Activated CD8-positive, alpha-beta memory T cell treated with anti-CD3 and anti-CD28 coated beads for 36 hours (primary cell): ENCODE measurements at regions not wholly inside any gene's neighbourhood (a gene's known extent, or its start where the extent isn't known, plus 50 kb on each side); places are given as distances from the start of the nearest gene placed in this dataset.

Source experiments
- CTCF ChIA-PET: fragments of 350-600 bp; sonication (Branson Sonifier 250); formaldehyde crosslinking; loops from one replicate; lab custom pipeline; 2021; ENCODE audit warnings: antibody characterized with exemption; lab: Charles Lee
- POLR2A ChIA-PET: fragments of 350-600 bp; sonication (Branson Sonifier 250); formaldehyde crosslinking; loops from one replicate; lab custom pipeline; 2021; ENCODE audit warnings: antibody characterized with exemption; lab: Charles Lee

DNA sequence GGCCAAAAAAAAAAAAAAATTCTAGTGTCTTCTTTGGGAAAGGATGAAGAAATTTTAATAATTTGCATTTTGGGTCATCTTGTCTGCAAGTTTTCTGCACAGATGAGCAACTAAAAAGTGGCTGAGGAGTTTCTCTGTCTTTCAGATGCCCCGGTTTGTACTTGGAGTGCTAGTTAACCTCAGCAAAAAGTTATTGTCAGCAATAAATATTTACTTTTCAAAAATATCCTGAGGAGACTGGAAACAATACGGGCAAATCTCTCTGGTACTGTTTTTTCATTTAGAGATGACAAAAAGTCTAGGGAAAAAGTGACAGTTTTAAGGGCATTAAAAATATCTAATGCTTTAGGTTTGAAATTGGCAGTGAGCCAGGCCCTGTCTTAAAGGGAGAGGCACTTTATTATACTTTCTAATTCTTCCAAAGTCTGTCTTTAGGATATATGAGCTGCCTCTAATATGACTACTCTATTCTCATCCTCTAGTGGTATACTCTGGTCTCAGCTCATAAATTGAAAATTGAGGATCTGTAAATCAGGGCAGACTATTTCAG, 436.0 kb upstream of the NR2F2 start:
- POLR2A ChIA-PET, result no interaction called here

DNA sequence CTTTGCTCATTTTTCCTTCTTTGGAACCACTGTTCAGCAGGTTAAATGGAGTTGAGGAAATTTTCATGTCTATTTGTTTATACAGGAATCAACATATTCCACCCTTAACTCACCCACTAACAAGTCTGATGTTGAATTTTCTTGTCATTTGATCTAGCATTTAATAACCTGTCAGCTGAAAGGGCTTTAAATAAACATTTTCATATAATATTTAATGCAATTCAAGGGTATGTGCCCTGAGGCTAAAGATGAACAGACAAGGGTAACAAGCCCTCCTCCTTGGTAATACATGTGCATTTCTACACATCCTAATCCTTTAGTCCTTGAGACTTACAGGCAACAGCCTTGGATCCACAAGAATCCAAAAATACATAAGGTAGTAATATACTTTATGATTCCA, 435.0 kb upstream of the NR2F2 start:
- ChIA-PET CTCF (no interaction called here), POLR2A (no interaction called here)

More for the DNA sequence above, 436.0 kb upstream of the NR2F2 start:
- CTCF ChIA-PET, result no interaction called here

DNA sequence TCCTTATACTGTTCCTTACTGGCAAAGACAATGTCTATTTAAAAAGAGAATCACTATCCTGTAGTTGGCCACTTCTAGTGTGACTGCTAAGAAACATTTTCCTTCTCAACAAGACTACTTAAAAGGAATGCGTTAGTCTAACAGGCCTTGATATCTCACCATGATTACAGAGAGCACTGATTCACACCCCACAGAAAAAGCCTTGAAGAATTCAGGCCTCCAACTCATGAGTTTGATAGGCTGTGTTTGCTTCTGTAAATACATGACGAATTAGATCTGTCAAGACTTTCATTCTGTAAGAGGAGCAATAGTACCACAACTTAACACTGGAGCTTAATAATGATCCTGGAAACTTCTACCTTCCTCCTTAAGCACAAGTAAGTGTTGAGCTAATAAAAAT, 432.8 kb upstream of the NR2F2 start:
- ChIA-PET CTCF (no interaction called here), POLR2A (no interaction called here)

DNA sequence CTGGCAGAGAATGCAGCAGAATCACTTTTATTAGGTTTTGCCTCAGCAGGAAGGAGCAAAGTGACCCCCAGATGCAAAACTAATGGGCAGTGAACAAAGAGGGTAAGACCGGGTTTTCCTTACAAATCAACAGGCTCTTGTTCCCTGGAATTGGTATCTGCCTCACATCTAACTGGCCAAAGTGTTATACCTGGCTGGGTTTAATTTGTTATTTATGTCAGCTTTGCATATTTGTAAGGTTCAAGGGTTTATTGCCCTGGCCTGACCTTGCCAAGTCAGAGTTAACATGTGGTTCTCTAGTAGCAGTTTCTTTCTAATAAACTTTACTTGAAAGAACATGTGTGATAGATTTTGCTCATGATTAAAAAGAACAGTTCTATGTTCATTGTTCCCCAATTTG, 431.7 kb upstream of the NR2F2 start:
- ChIA-PET CTCF (no interaction called here), POLR2A (no interaction called here)

DNA sequence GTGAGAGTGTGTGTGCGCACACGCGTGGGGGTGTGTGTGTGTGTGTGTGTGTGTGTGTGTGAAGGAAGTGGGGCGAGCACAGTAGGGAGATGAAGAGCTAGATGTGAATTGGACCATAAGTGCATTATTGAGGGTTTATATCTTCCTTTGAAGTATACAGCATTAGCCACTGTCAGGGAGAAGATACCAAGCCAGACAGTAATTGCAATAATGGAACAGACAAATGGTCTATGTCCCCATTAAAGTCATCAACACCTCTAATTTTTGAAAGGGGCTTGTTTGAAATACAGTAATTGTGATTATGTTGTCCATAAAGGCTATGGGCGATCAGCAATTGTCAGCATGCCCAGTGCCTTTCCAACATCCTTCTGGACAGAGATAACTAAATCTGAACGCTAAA, 429.2 kb upstream of the NR2F2 start:
- ChIA-PET CTCF (no interaction called here), POLR2A (no interaction called here)

DNA sequence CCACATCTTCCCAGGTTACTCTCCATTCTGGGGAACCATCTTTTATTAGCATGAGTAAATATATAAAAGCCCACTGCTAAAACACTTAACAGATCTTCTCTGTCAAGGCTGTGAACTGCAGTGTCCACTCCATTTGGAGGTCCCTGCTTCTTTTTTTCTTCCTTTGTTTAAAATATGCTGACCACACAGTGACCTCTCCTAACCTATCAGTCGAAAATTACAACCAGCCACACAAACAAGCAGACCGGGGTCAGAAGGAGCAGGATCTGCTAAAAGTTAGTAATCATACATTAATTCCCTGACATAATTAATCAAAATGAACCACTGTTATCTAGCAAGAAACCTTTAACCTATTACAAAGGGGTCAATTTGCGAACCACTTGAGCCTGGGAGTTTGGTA, 427.9 kb upstream of the NR2F2 start:
- ChIA-PET POLR2A (no interaction called here), CTCF (no interaction called here)

DNA sequence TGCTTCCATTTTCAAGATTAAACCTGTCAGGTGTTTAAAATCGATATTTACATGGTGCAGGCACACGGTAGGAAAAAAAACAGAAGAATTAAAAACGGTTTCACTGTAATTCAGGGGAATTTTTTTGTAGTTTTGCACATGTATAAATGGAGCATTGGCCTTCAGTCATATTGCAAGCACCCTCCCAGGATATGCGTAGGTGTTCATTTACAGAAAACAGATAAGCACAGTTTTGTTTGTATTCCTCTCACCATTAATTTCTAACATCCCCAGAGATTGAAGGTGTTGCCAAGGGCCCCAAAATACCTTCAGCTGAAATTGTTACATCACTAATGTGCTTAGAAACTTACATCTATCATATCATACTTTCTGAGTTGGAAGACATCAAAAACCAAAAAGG, 427.1 kb upstream of the NR2F2 start:
- POLR2A ChIA-PET, result no interaction called here
- CTCF ChIA-PET, result no interaction called here

DNA sequence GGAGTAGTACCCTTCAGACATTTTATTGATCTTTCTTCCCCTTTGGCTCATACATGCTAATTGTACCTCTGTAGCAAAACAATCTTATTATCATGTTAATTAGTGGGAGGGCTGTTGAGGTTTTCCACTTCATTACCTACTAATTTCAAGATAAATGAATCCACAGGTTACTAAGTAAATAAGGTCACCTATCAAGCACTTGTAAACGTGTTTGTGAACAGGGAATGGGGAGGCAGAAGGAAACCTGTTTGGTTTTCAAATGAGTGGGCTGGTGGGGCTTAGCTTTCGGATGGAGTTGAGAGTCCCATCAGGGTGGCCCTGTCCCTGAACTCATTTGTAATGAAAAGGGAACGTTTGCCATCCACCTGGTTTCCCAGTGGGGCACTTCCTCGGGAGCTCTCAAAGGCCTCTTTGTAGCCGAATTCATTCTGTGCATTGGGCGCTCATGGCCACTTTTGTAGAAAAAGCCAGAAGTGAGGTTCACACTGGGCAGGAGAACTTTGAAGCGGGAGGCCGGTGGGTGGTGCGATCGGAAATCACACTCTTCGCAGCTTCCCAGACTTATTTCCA, 419.8 kb upstream of the NR2F2 start:
- POLR2A ChIA-PET, result no interaction called here
- CTCF ChIA-PET, result no interaction called here

DNA sequence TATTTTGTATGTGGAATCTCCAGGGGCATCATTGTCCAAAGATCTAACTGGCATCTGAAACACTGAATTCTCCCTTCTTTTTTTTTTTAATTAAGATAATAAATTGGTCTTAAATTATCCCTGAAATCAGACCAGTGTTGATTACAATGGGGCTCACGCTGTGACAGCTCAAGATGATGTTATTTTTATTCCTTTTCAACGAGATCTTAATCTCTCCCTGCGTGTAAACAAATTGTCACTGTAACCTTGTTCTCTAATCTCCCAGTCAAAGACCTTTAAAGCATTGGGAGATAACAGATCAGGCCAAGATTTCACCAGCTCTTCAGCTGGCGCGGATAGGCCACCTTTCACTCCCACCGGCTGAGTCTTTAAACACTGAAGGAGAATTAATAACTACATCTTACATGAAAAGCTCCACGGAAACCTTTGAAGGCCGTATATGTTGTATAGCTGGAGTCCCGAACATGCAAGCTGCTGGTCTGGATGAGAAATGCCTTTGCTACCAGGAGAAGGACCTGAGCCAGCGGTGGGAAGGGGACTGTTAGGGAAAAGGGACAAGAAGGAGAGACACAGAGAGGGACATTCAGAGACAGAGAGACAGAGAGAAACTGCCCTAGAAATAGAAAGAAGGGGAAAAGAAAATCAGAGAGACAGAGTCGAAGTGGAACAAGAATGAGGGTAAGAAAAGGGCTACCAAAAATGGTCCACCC, 418.8 kb upstream of the NR2F2 start:
- CTCF ChIA-PET, result no interaction called here
- POLR2A ChIA-PET, result no interaction called here

DNA sequence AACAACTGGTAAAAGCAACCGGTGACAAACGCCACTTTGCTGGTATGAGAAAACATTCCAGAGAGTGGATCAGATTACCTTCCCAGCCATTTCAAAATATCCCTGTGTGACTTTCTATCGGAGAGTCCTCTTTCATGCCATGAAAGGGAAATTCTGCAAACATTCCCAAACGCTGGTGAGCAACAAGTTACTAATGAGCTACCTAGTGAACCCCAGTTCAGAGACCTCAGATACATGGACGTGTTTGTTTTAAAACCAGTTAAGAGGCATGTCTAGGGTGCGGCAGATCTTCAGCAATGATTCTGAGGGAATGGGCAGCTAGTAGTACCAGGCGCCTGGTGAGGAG, 418.2 kb upstream of the NR2F2 start:
- ChIA-PET POLR2A (no interaction called here), CTCF (no interaction called here)

DNA sequence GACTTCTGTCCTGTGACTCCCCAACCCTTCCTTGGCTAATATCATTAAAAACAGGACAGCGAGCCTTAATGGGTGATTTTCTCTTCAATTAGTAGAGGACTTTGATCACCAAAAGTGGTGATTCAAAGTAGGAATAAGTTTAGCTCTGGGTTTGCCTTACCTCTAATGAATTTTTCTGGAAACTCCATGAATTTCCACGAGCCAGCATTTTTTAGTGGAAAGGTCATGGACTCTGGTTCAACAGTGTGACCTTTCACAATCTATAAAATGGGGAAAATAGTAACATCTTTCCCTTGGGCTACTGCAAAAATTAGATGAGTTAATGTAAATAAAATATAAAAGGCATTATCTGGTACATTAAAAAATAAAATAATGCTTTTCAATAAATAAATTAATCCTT, 417.8 kb upstream of the NR2F2 start:
- CTCF ChIA-PET, result no interaction called here
- POLR2A ChIA-PET, result no interaction called here

DNA sequence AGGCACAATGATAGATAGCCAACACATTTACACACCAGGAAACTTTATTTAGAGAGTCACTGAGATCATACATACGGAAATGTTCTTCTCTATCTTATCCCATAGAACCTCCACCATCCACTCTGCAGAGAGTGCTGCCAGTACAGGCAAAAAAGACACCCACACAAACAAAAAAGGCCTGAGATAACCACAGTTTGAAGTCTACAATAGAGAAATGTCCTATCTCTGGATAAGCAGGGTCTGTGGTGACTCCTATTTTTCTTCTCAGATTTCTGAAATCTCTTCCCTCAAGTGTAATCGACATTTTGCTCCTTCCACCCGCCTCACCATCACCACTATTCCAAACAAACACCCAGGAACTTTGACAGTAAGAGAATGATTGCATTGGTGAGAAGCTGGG, 413.9 kb upstream of the NR2F2 start:
- ChIA-PET POLR2A (no interaction called here), CTCF (no interaction called here)

DNA sequence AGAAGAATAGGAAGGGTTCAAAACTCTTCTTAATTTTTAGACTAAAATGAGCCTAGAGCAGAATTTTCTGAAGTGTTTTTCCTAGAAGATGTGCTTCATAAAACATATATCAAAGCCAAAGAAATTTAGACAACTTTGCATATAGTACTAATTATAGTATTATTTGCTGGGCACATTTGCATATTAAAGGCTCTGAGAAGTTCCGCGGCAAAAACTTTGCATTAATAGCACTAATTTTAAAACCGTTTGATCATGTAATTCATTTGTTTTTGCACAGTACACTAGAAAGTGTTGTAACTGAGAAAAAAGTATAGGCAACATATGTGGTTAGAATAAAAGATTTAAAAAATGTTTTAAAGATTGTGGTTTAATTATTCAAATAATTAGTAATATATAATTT, 412.0 kb upstream of the NR2F2 start:
- CTCF ChIA-PET, result no interaction called here
- POLR2A ChIA-PET, result no interaction called here

DNA sequence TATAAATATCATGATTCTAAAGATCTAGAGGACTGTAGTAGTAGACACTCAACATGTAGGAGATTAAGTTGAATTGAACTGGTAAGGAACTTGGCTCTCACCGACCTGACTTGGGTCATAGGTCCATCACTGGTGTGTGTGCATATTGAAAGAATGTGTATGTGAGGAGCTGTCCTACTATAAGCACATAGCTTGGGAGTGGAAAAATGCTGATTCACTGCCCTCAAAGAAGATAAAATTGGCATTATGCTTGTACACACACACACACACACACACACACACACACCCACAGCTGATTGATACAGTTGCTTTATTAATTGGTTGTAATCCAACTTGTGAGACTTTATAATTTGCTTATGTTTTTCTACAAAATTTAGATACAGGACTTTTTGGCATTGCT, 411.0 kb upstream of the NR2F2 start:
- ChIA-PET CTCF (no interaction called here), POLR2A (no interaction called here)

DNA sequence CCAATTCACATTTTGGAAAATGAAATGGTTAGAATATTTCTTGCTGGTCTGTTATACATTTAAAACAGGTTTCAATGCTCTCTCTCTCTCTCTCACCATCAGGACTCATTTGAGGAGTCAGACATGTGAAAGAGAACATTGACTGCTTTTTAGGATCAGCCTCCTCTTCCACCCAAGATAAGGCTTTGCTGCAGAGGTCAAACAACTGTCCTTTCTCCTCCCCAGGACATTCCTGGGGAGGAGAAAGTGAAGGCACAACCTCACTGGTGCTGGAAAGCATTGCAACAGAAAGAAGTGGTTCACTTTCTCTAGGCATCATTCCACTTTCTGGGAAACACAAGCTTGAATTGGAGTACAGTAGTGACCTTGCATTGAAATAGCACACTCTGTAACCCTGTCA, 409.1 kb upstream of the NR2F2 start:
- CTCF ChIA-PET, result no interaction called here
- POLR2A ChIA-PET, result no interaction called here

DNA sequence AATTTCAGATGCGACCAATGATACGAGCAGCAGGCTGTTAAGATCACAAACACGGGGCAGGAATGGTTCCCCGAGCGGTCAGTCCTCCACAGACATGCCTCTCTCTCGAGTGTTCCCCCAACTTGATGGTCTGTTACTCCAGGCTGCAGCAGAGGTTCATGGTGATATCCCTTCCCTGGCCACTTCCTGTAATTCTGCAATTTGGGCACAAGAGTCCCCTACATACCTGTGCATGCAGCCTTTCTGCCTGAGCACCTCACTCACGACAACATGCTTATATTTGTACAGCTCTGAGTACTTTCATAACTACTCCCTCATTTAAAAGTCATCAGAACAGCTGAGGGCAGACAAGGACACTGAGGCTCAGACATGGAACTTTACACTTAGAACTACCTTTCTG, 408.1 kb upstream of the NR2F2 start:
- POLR2A ChIA-PET, result interaction anchor here (0.6 kb wide), 1 partner anchor 214 kb away, joined by 5 read pairs; no protein-coding TSS in a partner anchor
- CTCF ChIA-PET, result no interaction called here

DNA sequence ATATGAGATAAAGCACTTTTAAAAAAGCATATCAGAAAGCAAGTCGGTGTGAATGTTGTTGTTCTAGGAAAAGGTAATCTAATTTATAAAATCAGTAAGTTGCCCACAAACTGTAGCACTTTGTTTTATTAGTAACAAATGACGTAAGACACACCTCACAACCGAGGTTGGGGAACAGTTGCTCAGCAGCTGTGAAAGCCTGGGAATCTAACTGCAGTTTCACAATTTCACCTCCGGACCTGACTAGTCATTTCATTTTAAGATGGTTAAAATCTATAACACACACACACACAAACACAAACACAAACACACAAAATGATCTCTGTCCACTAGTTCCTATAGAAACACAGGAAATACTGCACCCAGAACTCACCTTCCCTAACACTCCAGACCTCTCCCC, 406.7 kb upstream of the NR2F2 start:
- CTCF ChIA-PET, result no interaction called here
- POLR2A ChIA-PET, result no interaction called here

DNA sequence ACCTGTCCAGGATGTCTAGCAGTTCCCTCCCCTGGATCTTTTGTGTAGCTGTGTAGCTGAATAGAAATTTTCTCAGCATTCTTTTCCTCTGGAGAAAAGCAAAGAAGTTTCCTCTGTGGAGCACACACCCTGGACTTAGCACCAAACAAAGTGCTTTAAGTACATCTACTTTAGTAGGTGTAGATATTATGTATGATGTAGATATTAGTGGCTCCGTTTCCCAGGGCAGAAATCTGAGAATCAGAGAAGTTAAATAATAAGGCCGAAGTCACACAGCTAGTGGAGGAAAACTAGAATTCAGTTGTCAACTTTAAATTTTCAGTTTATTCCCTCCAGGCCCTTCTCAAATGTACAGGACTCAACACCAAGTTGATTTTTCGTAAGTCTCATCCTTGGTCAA, 401.7 kb upstream of the NR2F2 start:
- ChIA-PET CTCF (no interaction called here), POLR2A (no interaction called here)

DNA sequence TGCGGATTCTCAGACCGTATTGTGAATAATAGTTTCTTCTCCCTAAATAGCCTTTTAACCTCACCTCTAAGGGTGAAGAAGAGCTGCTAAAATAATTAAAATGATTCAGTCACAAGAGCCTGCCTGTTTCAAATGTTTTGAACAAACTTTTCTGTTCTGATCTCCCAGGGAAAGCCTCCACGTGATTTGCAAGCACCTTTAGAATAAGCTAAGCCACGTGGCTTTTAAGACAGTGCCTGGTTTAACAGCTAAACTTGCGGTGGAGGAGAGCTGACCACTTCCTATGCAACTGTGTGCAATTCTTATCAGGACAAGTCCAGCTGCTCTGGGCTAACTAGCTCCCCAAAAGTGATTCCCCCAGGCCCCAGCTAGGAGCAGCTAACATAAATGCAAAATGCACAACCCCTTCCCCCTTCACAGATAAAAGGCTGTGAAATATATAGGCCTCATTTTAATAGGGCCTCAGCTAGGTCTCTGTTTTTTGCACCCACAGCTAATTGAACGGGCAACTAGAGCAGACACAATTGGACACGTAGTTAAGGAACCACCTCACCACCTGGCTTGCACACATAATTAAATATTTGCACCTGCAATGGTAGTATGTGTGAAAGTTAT, 401.2 kb upstream of the NR2F2 start:
- CTCF ChIA-PET, result no interaction called here

DNA sequence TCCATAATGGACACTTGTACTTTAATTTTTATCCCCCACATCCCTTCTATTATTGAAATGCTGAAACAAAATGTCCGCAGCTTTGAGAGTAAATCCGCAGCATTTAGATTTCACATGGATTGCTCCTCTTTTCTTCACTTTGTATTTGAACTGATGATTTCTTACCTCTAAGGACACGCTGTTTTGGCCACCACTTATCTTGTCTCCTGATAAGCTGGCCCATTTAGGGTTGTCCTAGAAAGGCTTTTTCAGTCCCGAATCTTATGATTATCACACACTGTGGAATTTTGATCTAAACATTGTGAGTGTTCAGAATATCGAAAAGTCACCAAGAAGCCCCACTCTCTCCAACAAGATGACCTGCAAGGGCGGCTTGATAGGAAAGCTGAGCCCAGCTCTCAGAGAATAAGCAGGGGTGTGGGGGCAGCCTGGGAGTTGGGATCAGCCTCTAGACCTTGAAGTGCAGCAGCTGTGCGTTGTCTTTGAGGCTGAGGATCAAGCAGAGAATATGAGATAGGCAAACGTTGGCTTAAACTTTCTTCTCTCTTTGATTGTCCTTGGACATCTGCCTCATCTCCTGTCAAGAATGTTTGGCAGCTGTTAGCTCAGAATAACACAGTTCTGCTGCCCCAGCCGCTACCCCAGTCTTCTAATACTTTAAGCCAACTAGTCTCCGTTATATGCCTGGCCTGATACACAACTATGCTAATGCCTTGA, 399.7 kb upstream of the NR2F2 start:
- ChIA-PET POLR2A (no interaction called here), CTCF (no interaction called here)

More for the DNA sequence above, 401.2 kb upstream of the NR2F2 start:
- POLR2A ChIA-PET, result no interaction called here

DNA sequence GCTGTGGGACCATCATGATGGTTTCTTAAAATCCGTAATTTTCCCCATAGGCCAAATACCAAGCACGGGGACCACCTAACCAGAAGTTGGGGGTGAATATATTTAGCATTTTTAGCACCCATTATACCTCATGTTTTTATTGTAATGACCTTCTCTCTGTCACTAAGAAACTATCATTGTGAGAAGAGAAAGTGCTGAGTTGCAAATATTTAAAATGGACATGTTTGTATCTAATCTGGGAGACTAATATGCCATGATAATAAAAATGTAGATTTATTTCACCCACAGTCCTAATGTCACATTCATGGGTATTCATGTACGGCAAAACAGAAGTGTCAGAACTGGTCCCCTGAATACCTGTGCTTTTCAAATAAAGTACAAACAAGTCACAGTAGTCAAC, 398.9 kb upstream of the NR2F2 start:
- ChIA-PET CTCF (no interaction called here), POLR2A (no interaction called here)
